B cell (primary cell): ENCODE measurements at regions not wholly inside any gene's neighbourhood (a gene's known extent, or its start where the extent isn't known, plus 50 kb on each side); places are given as distances from the start of the nearest gene placed in this dataset.

Experiments used
- ATAC-seq: fragments of 200-7000 bp; cut with Tn5 transposase; one replicate; pipeline ENCODE4 v1.10.0; 2021; ENCODE audit warnings: low read depth, mild to moderate bottlenecking, moderate number of reproducible peaks, moderate library complexity
- CTCF ChIA-PET: fragments of 350-600 bp; sonication (Branson Sonifier 250); formaldehyde crosslinking; loops from one replicate; lab custom pipeline; 2021; ENCODE audit warnings: antibody characterized with exemption, inconsistent platforms; lab: Charles Lee
- POLR2A ChIA-PET: fragments of 350-600 bp; sonication (Branson Sonifier 250); formaldehyde crosslinking; loops from one replicate; lab custom pipeline; 2021; ENCODE audit warnings: antibody characterized with exemption; lab: Charles Lee
- DNase-seq: peaks from one replicate; pipeline ENCODE4 v3.0.0; 2013
- H2AFZ ChIP-seq: 2 replicates; pipeline ENCODE4 v1.6.1; 2012; ENCODE audit warnings: mild to moderate bottlenecking, low read depth, low read length; ENCODE audit not compliant: insufficient read depth, poor library complexity, severe bottlenecking
- H3K27ac ChIP-seq, 2 donors: 1 replicate in 1 of 2; 2 replicates in 1 of 2; pipeline ENCODE4 v1.5.1; 2012 to 2013; ENCODE audit warnings: low read length in 2 of 2, mild to moderate bottlenecking in 2 of 2, moderate library complexity in 1 of 2
- H3K27me3 ChIP-seq, 4 experiments: fragments of 200-600 bp in 1 of 4; sonication (generic) in 1 of 4; replicated peaks in 1 of 4; 1 replicate in 2 of 4; 2 replicates in 2 of 4; pipeline versions ENCODE4 v1.6.1 to v1.7.0; 2013 to 2016; ENCODE audit warnings: low read length in 3 of 4, mild to moderate bottlenecking in 2 of 4, mixed read lengths in 1 of 4, moderate library complexity in 1 of 4; ENCODE audit not compliant: insufficient read depth in 4 of 4, control insufficient read depth in 3 of 4; ENCODE audit errors: control extremely low read depth in 1 of 4
- H3K36me3 ChIP-seq, 2 experiments: replicated peaks in 1 of 2; 1 replicate in 1 of 2; 2 replicates in 1 of 2; pipeline versions ENCODE4 v1.6.1 to v1.7.1; 2013; ENCODE audit warnings: low read length in 1 of 2; ENCODE audit not compliant: insufficient read depth in 2 of 2, control insufficient read depth in 1 of 2; ENCODE audit errors: control extremely low read depth in 1 of 2, extremely low read depth in 1 of 2
- H3K4me1 ChIP-seq, 2 donors: fragments of 200-600 bp in 1 of 2; sonication (generic) in 1 of 2; 1 replicate in 1 of 2; 2 replicates in 1 of 2; pipeline versions ENCODE4 v1.5.1 to v1.6.1; 2013 to 2017; ENCODE audit warnings: low read length in 2 of 2; ENCODE audit not compliant: control insufficient read depth in 2 of 2, insufficient read depth in 2 of 2
- H3K4me2 ChIP-seq: replicated peaks from 2 replicates; pipeline ENCODE3; 2012; ENCODE audit warnings: mild to moderate bottlenecking, low read depth, low read length; ENCODE audit not compliant: poor library complexity, severe bottlenecking
- H3K4me3 ChIP-seq, 5 experiments: fragments of 200-600 bp in 1 of 5; sonication (generic) in 1 of 5; 1 replicate in 3 of 5; 2 replicates in 2 of 5; pipeline versions ENCODE4 v1.5.1 to v1.7.0; 2011 to 2016; ENCODE audit warnings: low read length in 4 of 5, mild to moderate bottlenecking in 4 of 5, low read depth in 2 of 5, control low read depth in 1 of 5, moderate library complexity in 1 of 5; ENCODE audit not compliant: insufficient read depth in 1 of 5; ENCODE audit errors: control extremely low read depth in 1 of 5, extremely low read depth in 1 of 5
- H3K79me2 ChIP-seq: fragments of 200-600 bp; sonication (generic); one replicate; pipeline ENCODE4 v1.6.0; 2016; ENCODE audit warnings: low read length; ENCODE audit not compliant: control insufficient read depth, insufficient read depth
- H3K9ac ChIP-seq: fragments of 200-600 bp; sonication (generic); 2 replicates; pipeline ENCODE4 v1.6.1; 2017; ENCODE audit warnings: mild to moderate bottlenecking, low read length, moderate library complexity
- H3K9me3 ChIP-seq, 3 donors: one replicate each; pipeline versions ENCODE4 v1.6.1 to v1.7.1; 2013; ENCODE audit warnings: low read length in 2 of 3; ENCODE audit not compliant: control insufficient read depth in 2 of 3, insufficient read depth in 1 of 3; ENCODE audit errors: control extremely low read depth in 1 of 3
- H4K20me1 ChIP-seq: 2 replicates; pipeline ENCODE4 v1.6.0; 2012; ENCODE audit warnings: mild to moderate bottlenecking, low read length; ENCODE audit not compliant: insufficient read depth, control insufficient read depth, poor library complexity, severe bottlenecking
- H3K27ac Mint-ChIP-seq: one replicate; pipeline ENCODE4 v1.8.0; 2021; ENCODE audit warnings: mixed read lengths
- H3K27me3 Mint-ChIP-seq: one replicate; pipeline ENCODE4 v1.8.0; 2021; ENCODE audit warnings: mixed read lengths
- H3K4me1 Mint-ChIP-seq: one replicate; pipeline ENCODE4 v1.8.0; 2021; ENCODE audit warnings: mixed read lengths
- H3K4me3 Mint-ChIP-seq: one replicate; pipeline ENCODE4 v1.8.0; 2021; ENCODE audit warnings: mixed read lengths
- H3K9me3 Mint-ChIP-seq: one replicate; pipeline ENCODE4 v1.8.0; 2022; ENCODE audit warnings: mixed read lengths; ENCODE audit not compliant: insufficient read depth
- EZH2 ChIP-seq: IDR thresholded peaks from 2 replicates; pipeline ENCODE4 v1.6.1; 2012; ENCODE audit warnings: borderline replicate concordance, low read depth, mild to moderate bottlenecking, moderate library complexity, low read length; ENCODE audit not compliant: insufficient read depth, poor library complexity, severe bottlenecking
- WGBS: methylation state at CpG from one replicate; pipeline ENCODE4 v1.1.5; 2013; ENCODE audit warnings: missing lambda C conversion rate; ENCODE audit not compliant: insufficient coverage; 5-methylcytosine and 5-hydroxymethylcytosine counted together
- intact Hi-C: fragments of 100-400 bp; cut with micrococcal nuclease; formaldehyde crosslinking; loops from one replicate; pipeline ENCODE4 v1.10.0; 2022
- TF ChIP-seq, protein P1 (sequence below): fragments of 200-600 bp; IDR thresholded peaks from one replicate; pipeline ENCODE4 v1.8.0; 2022; ENCODE audit warnings: antibody characterized with exemption, mild to moderate bottlenecking

- H4K20me1 ChIP-seq, result no peaks in the 10 kb centered on the region
- no peak overlapping the region for H3K4me2 ChIP-seq
- peaks cover 0 to 8% (median 2%) of the 10 kb centered on the region in 4 experiments for H3K27me3 ChIP-seq
- H3K9ac ChIP-seq, result no peak overlapping the region
- TF ChIP-seq, protein P1, sequence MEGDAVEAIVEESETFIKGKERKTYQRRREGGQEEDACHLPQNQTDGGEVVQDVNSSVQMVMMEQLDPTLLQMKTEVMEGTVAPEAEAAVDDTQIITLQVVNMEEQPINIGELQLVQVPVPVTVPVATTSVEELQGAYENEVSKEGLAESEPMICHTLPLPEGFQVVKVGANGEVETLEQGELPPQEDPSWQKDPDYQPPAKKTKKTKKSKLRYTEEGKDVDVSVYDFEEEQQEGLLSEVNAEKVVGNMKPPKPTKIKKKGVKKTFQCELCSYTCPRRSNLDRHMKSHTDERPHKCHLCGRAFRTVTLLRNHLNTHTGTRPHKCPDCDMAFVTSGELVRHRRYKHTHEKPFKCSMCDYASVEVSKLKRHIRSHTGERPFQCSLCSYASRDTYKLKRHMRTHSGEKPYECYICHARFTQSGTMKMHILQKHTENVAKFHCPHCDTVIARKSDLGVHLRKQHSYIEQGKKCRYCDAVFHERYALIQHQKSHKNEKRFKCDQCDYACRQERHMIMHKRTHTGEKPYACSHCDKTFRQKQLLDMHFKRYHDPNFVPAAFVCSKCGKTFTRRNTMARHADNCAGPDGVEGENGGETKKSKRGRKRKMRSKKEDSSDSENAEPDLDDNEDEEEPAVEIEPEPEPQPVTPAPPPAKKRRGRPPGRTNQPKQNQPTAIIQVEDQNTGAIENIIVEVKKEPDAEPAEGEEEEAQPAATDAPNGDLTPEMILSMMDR, result no peak
- no peak for TF ChIP-seq EZH2
- no peaks in the 10 kb centered on the region for H3K4me1 ChIP-seq
- no peak for DNase-seq
- CTCF ChIA-PET, result no interaction called here
- intact Hi-C loops, result no loop called here
- Mint-ChIP-seq H3K9me3 (no peaks in the 10 kb centered on the region), H3K27me3 (peaks cover 43% of the 10 kb centered on the region), H3K4me1 (peaks cover 4% of the 10 kb centered on the region), H3K27ac (no peak overlapping the region), H3K4me3 (no peak overlapping the region)
- no peak for ATAC-seq
- no peaks in the 10 kb centered on the region for H3K79me2 ChIP-seq
- no peak overlapping the region for H3K27ac ChIP-seq
- POLR2A ChIA-PET, result no interaction called here
- no peak overlapping the region for H2AFZ ChIP-seq
- H3K9me3 ChIP-seq, result no peaks in the 10 kb centered on the region
- no peak overlapping the region for H3K4me3 ChIP-seq
- WGBS, result no CpG with 5 or more reads among the region's 2 CpGs
- H3K36me3 ChIP-seq, result no peaks in the 10 kb centered on the region
Measured at GRCh38 chr5:122534829-122535228, 222.8 kb downstream of the SNCAIP start.

DNA sequence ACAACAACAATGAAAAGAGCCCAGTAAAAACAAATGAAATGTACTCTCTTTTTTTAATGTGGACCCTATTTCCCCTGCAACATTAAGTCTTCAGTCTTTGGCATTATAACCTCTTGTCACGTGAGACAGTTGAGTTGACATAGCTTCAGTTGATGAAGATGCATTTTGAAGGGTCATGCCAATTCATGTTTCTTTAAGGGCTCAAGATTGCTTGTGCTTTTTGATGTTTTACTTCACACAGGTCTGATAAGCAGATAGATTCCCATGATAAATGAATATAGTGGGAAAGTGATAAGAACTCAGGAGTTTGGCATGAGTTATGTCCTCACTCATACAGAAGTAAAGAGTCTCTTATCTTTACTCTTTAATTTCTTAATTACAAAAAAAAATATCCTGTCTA, 229.4 kb downstream of the SNCAIP start:
- DNase-seq, result no peak
- Histone ChIP-seq H3K27me3 (peaks cover 0 to 22% (median 12%) of the 10 kb centered on the region in 4 experiments), H3K36me3 (no peaks in the 10 kb centered on the region), H3K4me3 (no peak overlapping the region), H3K4me1 (no peaks in the 10 kb centered on the region), H3K79me2 (no peaks in the 10 kb centered on the region), H3K27ac (no peak overlapping the region), H2AFZ (no peak overlapping the region), H3K9me3 (no peaks in the 10 kb centered on the region), H4K20me1 (no peaks in the 10 kb centered on the region), H3K9ac (no peak overlapping the region), H3K4me2 (no peak overlapping the region)
- H3K27me3 Mint-ChIP-seq, result peaks cover 42% of the 10 kb centered on the region
- CTCF ChIA-PET, result no interaction called here
- no peaks in the 10 kb centered on the region for H3K4me1 Mint-ChIP-seq
- no peak for TF ChIP-seq EZH2
- TF ChIP-seq, protein P1, result no peak
- no peak overlapping the region for H3K4me3 Mint-ChIP-seq
- H3K27ac Mint-ChIP-seq, result no peak overlapping the region
- ATAC-seq, result no peak
- H3K9me3 Mint-ChIP-seq, result no peaks in the 10 kb centered on the region
- WGBS, result 83% methylated on average over 1 of the region's 1 CpG
- POLR2A ChIA-PET, result no interaction called here
- intact Hi-C loops, result no loop called here
